ENCODE measurements at regions not wholly inside any gene's neighbourhood (a gene's known extent, or its start where the extent isn't known, plus 50 kb on each side); places are given as distances from the start of the nearest gene placed in this dataset.
"Not testable (repeated sequence)": the region's sequence is repeated elsewhere in the genome, so short reads cannot be mapped to it uniquely, and the experiment has no call there.

DNA sequence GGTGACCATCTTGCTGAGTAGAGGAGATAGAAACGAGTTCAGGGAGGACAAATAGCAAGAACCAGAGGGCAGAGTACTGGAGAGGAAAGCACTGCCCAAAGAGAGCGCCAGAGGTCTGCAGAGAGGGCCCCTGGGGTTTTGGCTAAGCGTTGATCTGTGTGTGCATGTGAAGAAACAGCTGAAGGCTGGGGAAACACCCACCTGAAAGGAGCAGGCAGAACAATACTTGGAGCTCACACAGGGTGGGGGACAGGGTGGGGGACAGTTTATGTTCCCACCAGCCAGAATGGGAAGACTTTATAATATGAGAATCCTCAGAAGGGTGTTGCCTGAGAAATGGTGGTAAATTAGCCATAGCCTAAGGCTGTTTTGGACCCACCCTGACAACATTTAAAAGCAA is 200.4 kb downstream of the NPIPB11 start:
- DNase-seq; H3K4me1 Mint-ChIP-seq (ENCODE audit: low read depth); intact Hi-C loops (cut with micrococcal nuclease); H3K27me3 Mint-ChIP-seq (ENCODE audit: low read depth); CTCF ChIA-PET; H3K27ac Mint-ChIP-seq; H3K4me3 Mint-ChIP-seq: not testable (repeated sequence)
- Mint-ChIP-seq H3K9me3 (peaks cover 15% of the 10 kb centered on the region), H3K36me3 (ENCODE audit: low read depth) (peaks cover 12% of the 10 kb centered on the region)

DNA sequence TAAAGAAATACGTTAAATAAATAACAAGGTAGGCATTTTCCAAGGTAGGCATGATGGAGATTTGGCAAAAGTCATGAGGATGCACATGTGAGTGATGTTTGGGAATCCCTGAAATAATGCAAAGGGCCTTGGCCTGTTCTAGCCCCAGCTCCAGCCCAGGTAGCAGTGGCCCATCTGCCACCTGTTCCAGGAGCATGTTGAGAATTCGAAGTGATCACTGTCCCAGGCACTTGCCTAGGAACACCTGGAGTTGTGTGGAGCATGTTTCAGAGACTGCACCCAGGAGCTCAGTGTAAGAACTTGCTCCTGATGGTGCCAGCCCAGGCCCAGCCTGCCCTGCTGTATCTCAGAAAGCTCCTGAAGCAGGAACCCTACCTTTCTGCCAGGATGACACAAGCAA is 201.4 kb downstream of the NPIPB11 start:
- H3K27me3 Mint-ChIP-seq (ENCODE audit: low read depth); H3K4me3 Mint-ChIP-seq; DNase-seq; H3K27ac Mint-ChIP-seq; H3K4me1 Mint-ChIP-seq (ENCODE audit: low read depth); CTCF ChIA-PET; H3K36me3 Mint-ChIP-seq (ENCODE audit: low read depth); intact Hi-C loops (cut with micrococcal nuclease): not testable (repeated sequence)
- peaks cover 15% of the 10 kb centered on the region for H3K9me3 Mint-ChIP-seq

DNA sequence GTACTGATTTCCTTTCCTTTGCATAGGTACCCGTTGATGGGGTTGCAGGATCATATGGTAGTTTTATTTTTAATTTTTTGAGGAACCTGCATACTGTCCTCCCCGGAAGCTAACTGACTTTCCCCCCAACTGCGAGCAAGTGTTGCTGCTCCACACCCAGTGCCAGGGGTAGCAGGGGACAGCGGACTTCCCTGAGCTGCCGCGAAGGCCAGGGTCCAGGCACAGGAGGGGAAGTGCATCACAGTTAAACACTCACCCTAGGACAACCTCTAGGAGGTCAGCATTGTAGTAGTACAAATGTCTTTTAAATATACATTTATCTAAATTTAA is 201.7 kb downstream of the NPIPB11 start:
- Mint-ChIP-seq H3K27ac (no peak overlapping the region), H3K27me3 (ENCODE audit: low read depth) (no peaks in the 10 kb centered on the region), H3K36me3 (ENCODE audit: low read depth) (peaks cover 10% of the 10 kb centered on the region), H3K4me1 (ENCODE audit: low read depth) (no peaks in the 10 kb centered on the region), H3K9me3 (peaks cover 15% of the 10 kb centered on the region), H3K4me3 (no peak overlapping the region)
- DNase-seq, result no peak
- intact Hi-C loops (cut with micrococcal nuclease), result no loop called here
- CTCF ChIA-PET, result no interaction called here

DNA sequence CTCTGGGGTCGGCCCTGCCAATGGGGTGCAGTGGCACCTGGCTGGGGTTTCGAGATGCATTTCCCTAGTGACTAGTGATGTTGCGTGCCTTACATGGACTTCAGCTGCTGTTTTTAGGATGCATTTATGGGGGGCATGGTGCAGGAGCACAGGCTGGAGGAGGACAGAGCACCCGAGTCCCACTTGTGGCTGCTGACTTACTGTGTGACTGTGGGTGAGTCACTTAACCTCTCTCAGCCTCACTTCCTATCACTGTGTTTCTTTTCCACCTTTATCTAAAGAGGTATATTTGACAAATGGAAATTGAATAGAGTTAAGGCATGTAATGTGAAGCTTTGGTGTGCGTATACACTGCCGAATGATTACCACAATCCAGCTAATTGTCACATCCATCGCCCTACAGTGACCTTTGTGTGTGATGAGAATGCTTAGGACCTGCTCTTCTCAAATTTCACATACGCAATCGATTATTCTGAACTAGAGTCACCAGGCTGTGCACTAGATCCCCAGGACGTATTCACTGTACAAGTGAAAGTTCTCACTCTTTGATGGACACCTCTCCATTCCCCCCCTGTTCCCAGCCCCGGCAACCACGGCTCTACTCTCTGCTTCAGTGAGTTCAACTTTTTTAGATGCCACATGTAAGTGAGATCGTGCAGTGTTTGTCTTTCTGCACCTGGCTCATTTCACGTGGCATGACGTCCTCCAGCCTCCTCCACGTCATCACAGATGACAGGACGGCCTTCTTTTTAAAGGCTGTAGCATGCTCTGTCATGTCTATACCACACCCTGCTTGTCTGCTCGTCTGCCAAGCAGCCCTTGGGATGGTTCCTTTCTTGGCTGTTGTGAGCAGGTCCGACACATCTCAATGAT is 202.3 kb downstream of the NPIPB11 start:
- peaks cover 15% of the 10 kb centered on the region for H3K9me3 Mint-ChIP-seq
- H3K27me3 Mint-ChIP-seq (ENCODE audit: low read depth); H3K36me3 Mint-ChIP-seq (ENCODE audit: low read depth); H3K4me3 Mint-ChIP-seq; H3K4me1 Mint-ChIP-seq (ENCODE audit: low read depth); intact Hi-C loops (cut with micrococcal nuclease); CTCF ChIA-PET; DNase-seq; H3K27ac Mint-ChIP-seq: not testable (repeated sequence)

DNA sequence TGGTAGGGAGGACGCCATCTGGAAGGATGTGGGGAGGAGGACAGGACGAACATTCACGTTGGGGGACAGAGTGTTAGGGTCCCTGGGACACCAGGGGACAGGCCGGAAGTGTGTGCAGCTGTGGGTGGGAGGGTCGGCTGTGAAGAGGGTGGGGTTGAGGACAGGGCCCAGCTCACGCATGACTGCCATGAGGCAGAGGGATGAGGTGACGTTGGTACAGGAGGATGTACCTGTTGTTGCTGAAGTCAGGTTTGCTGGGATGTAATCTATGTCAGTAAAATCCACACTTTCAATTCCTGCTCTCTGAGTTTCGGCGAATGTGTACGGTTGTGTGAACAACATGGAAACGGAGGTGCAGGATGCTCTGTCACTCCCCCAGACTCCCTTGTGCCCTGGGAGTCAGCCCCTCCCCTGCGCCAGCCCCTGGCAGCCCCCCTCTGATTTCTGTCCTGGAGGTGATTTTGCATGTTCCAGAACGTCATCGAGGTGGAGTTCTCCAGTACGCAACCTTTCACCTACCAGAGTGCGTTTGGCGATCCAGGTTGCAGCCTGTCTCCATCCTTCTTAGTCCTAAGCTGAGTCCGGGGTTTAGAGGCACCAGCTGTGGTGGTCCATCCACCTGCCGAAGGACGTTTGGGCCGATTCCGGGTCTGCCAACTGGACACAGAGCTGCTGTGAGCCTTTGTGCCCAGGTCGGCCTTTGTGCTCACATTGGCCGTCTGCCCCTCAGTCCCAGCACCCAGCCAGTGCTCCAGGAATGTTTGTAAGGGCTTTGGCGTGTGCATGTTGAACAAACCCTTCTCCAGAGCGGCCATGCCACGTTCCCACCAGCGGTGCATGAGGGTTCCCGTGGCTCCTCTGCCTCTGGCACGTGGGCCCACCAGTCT is 203.2 kb downstream of the NPIPB11 start:
- H3K27ac Mint-ChIP-seq; H3K4me3 Mint-ChIP-seq; H3K36me3 Mint-ChIP-seq (ENCODE audit: low read depth); intact Hi-C loops (cut with micrococcal nuclease); H3K27me3 Mint-ChIP-seq (ENCODE audit: low read depth); DNase-seq; H3K4me1 Mint-ChIP-seq (ENCODE audit: low read depth); CTCF ChIA-PET: not testable (repeated sequence)
- peaks cover 15% of the 10 kb centered on the region for H3K9me3 Mint-ChIP-seq

DNA sequence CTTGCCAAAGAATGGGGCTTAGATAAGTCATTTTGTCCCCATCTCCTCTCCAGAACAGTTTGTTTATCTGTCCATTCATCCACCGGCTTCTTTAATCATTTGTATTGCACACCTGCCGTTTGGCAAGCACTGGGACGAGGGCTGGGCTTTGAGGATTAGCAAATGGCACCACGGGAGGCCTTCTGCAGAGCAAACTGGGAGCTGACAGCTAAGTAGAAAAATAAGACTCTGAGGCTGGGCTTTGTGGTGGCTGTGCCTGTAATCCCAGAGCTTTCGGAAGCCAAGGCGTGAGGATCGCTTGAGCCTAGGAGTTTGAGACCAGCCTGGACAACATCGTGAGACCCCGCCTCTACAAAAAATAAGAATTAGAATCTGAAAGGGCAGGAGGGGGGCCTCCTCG is 203.9 kb downstream of the NPIPB11 start:
- H3K4me1 Mint-ChIP-seq (ENCODE audit: low read depth); H3K27ac Mint-ChIP-seq; CTCF ChIA-PET: not testable (repeated sequence)

DNA sequence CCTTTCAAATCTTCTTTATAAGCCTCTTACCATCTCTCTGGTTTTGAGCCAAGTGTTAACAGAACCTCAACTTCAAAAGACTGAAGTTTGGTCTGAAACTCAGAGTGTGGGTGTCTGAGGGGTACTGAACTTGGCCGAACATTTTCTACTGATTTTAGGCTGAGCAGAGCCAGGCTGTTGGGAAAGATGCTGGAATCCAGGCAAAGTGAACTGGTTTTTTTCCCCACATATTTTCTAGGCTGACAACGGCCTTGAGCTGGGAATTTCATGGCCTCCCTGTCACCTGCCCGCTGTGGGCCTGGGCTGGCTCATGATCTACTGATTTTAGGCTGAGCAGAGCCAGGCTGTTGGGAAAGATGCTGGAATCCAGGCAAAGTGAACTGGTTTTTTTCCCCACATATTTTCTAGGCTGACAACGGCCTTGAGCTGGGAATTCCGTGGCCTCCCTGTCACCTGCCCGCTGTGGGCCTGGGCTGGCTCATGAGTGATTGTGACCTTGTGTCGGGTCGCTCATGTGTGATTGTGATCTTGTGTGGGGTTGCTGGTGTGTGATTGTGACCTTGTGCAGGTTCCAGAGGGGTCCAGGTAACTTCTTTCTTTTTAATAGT is 204.4 kb downstream of the NPIPB11 start:
- intact Hi-C loops (cut with micrococcal nuclease); H3K4me1 Mint-ChIP-seq (ENCODE audit: low read depth); H3K27ac Mint-ChIP-seq; H3K36me3 Mint-ChIP-seq (ENCODE audit: low read depth); H3K27me3 Mint-ChIP-seq (ENCODE audit: low read depth); CTCF ChIA-PET; DNase-seq; H3K4me3 Mint-ChIP-seq: not testable (repeated sequence)
- peaks cover 15% of the 10 kb centered on the region for H3K9me3 Mint-ChIP-seq

More for the DNA sequence above, 203.9 kb downstream of the NPIPB11 start:
- intact Hi-C loops (cut with micrococcal nuclease); H3K27me3 Mint-ChIP-seq (ENCODE audit: low read depth); H3K36me3 Mint-ChIP-seq (ENCODE audit: low read depth); H3K4me3 Mint-ChIP-seq; DNase-seq: not testable (repeated sequence)
- peaks cover 15% of the 10 kb centered on the region for H3K9me3 Mint-ChIP-seq

DNA sequence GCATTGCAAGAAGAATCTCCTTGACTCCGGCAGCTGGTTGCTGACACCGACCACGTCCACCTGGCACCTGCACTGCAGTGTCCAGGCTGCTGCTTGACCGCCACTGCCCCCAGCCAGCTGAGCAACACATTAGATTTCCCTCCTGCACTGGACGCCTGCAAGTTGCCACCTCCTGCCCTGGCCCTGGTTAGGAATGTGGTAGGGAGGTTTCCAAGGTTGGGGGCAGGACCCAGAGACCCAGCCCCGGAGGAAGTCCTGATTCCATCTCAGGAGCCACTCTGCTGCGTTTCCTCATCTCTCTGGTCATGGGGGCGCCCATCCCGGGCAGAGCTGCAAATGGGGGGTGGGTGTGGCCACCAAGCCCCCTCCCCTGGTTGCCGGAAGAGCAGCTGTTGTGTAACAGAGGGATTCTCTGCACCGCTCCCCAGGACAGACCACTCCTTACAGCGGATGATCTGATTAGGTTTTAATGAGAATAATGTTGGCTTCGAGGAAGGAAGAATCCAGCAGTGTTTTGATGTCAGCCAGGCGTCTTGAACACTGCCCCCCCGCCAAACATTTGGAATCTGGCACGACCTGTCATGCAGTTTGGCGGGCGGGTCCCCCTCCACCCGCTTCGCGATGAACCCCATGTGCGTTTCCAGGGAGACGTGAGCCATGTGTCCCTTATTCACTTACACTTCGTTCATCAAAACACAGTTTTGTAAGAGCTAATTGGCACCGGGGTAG is 205.1 kb downstream of the NPIPB11 start:
- H3K4me1 Mint-ChIP-seq (ENCODE audit: low read depth); H3K27me3 Mint-ChIP-seq (ENCODE audit: low read depth); H3K4me3 Mint-ChIP-seq; intact Hi-C loops (cut with micrococcal nuclease); CTCF ChIA-PET; H3K27ac Mint-ChIP-seq; H3K9me3 Mint-ChIP-seq; H3K36me3 Mint-ChIP-seq (ENCODE audit: low read depth); DNase-seq: not testable (repeated sequence)

DNA sequence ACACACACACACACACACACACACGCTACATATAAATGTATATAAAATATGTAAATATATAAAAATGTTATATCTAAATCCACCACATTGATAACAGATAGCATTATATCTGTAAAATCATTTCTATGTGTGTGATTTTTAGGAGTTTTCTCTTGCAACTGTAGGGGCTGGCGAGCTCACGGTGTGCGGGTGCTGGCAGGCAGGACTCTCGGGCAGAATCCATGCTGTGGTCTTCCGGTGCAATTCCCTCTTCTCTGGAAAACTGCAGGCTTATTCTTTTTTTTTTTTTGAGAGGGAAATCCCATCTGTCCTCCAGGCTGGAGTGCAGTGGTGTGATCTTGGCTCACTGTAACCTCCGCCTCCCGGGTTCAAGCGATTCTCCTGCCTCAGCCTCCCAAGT is 205.8 kb downstream of the NPIPB11 start:
- DNase-seq; intact Hi-C loops (cut with micrococcal nuclease); H3K27ac Mint-ChIP-seq; H3K4me3 Mint-ChIP-seq; H3K27me3 Mint-ChIP-seq (ENCODE audit: low read depth); H3K9me3 Mint-ChIP-seq; CTCF ChIA-PET; H3K36me3 Mint-ChIP-seq (ENCODE audit: low read depth); H3K4me1 Mint-ChIP-seq (ENCODE audit: low read depth): not testable (repeated sequence)

DNA sequence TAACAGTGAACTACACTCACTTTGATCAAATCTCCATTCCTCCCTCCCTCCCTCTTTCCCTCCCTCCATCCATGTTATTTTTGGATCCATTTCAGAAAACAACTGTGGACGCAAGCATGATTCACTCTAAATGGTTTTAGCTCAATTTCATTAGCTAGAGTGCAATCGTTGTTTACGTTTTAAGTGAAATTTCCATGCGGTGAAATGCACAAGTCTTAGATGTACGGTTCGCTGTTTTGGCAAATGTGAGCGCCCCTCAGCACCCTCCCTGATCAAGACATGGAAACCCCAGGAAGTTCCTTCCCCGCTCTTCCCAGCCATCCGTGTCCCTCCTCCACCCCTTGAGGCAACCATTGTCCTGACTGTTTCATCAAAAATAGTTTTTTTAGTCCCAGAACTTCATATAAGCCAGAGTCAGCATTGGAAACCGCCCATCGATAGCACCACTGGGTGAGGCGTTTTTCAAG is 206.3 kb downstream of the NPIPB11 start:
- DNase-seq; H3K9me3 Mint-ChIP-seq; intact Hi-C loops (cut with micrococcal nuclease); H3K4me1 Mint-ChIP-seq (ENCODE audit: low read depth); H3K36me3 Mint-ChIP-seq (ENCODE audit: low read depth); H3K27ac Mint-ChIP-seq; H3K27me3 Mint-ChIP-seq (ENCODE audit: low read depth); CTCF ChIA-PET; H3K4me3 Mint-ChIP-seq: not testable (repeated sequence)

DNA sequence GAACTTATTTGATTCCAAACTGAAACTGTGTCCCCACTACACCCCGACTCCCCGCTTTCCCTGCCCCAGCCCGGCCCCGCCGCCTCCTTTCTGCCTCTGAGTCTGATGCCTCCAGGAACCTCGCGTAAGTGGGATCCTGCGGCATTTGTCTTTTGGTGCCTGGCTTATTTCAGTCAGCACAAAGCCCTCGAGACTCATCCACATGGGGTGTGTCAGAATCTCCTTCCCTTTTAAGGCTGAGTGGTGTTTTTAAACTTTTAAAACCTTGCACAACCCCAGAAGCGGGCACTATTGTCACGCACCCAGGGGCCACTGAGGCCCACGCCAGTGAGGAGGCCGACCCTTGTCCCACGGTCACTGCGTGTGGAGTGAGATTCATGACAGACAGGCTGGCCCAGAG is 206.9 kb downstream of the NPIPB11 start:
- intact Hi-C loops (cut with micrococcal nuclease); H3K4me3 Mint-ChIP-seq; H3K36me3 Mint-ChIP-seq (ENCODE audit: low read depth); H3K4me1 Mint-ChIP-seq (ENCODE audit: low read depth); DNase-seq; CTCF ChIA-PET; H3K27ac Mint-ChIP-seq; H3K9me3 Mint-ChIP-seq; H3K27me3 Mint-ChIP-seq (ENCODE audit: low read depth): not testable (repeated sequence)
